ENCODE measurements at regions not wholly inside any gene's neighbourhood (a gene's known extent, or its start where the extent isn't known, plus 50 kb on each side); places are given as distances from the start of the nearest gene placed in this dataset.

DNA sequence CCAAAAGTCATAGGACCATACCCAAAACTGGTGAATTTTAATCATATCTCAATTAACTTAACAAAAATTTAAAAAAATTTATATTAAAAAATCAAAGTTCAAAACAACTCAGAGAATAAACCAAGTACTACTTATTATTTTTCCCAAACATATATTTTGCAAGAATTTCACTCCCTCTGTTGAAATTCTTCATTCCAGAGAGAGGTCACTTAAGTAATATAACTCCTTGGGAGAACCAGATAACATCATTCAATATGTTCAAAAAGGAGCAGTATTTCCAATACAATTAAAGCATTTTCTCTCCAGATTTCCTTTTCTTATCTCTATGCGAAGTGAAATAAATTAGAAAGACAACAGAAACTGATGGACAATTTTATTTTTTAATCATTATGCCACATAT lies 165.9 kb upstream of the RND3 start:
- no peak for DNase-seq

DNA sequence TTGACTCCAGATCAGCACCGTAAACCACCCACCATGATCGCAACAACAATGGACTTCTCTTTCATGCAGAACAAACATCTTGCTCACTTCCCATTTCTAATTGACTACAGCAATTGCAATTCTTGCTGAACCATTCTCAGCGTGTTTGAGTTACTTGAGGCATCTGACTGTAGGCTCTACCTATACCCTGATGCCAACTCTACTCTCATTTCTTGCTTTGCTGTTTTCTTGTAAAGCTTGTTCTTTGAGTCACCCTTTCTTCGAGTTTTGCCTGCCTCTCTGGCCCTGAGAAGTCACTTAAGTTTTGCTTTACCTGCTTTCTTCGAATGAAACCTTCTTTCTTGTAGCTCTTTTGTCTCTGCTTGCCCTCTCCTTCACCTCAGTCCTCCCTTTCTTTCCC lies 160.5 kb upstream of the RND3 start:
- DNase-seq = no peak

DNA sequence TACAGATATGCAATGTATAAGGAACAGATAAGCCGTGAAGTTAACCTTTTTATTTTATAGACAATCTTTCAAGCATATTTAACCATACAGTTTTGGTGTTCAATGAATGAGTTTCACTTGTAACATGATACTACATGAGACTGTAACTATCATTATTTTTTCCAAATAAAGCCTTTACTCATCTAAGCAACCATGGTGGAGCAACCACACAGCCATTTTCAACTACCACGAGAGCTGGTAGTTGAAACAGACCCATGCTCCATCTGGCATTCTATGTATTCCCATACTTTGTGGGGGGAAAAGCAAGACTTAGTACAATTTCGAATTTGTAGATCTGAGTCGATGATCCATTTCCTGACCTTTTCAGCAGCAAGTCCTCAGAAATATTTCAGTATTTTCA lies 159.3 kb upstream of the RND3 start:
- DNase-seq = peak; percentile 12

DNA sequence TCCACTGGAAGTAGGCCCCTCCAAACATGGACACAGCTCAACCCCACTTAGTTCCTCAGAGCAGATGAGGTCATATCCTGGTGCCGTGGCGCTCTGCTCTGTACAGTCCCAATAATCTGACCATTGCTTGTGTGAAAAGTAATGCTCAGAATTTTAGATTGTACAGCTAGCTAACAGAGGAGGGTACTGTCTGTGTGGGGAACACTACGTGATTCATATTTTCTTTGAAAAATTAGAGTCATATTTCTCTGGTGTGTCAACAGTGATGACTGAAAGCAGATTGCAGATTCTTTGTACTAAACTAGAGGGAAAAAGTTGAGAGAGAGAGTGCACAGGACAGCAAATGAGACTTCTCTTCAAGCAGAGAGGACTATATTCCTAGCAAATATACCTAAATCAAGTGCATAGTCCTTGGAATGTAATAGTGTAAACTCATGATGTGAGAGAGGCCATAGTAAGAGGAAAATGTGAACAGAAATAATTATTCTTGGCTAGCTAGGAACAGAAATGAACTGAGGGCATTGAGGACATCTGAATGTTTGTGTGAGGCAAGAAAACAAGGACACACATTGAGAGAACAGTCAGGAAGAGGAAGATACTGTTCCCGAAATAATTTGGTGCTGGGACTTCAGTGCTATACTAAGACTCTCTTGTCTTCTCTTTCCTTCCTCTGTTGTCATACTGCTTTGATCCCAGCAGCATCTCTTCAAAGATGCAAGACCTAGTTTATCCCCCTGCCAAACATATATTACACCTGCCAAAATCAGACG lies 157.0 kb upstream of the RND3 start:
- peak; percentile 93 for DNase-seq

DNA sequence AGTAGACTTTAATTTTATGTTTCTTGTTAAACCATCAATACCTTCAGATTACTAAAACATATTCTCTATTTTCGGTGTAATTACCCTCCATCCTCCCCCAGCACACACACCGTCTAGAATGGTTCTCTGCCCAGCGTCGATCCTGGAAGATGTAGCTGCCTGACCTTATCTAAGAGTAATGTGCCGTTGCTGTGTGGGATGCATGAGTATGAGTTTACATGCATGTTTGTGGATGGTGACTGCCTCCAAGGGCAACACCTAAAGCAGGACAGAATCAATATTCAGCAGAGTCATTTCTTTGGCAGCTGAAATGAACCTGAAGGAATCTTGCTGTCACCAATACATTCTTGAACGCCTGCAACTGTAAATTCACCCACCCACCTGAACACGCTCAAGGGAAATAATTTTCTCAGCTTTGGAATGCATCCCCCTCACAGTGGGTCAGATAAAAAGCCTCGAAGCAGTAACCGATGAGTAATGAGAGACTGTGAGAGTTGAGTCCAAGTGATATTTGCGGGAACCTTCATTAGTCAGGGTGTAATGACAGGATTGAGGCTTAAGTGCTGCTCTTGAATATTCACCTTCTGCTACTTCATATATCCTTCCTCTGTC lies 155.8 kb upstream of the RND3 start:
- DNase-seq = no peak

DNA sequence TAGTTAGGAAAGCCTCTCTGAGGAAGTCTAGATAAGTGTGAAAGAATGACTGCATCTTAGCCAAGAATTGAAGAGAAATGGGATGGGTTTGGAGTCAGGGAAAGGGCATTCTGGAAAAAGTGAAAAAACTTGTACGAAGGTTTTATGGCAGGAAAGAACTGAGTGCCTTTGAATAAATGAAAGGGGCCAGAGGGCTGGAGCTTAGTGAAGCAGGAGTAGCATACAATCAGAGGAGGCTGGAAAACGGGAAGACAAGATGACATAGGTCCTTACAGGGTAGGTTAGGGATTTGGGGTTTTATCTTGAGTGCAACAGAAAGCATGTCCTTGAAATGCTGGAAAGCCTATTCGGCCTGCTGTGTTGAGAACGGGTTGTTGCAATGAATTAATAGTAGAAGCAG lies 152.6 kb upstream of the RND3 start:
- DNase-seq = no peak

DNA sequence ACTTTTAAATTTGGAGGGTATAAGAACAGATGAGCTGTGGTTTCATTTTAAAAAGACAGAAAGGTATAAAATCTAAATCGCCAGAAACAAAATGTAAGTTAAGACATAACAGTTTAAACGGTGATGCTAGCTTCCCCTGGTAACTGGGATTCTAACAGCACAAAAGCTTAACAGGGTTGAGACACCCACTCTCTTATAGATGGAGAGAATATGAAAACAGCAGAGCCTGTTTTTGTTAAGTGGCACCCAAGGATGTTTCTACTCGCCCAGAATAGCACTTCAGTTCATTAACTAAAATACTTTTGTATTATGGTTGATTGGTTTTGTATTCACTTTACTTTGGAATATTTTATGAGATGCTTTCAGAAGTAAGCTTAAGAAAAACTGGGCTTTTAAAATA lies 151.9 kb upstream of the RND3 start:
- DNase-seq = no peak

DNA sequence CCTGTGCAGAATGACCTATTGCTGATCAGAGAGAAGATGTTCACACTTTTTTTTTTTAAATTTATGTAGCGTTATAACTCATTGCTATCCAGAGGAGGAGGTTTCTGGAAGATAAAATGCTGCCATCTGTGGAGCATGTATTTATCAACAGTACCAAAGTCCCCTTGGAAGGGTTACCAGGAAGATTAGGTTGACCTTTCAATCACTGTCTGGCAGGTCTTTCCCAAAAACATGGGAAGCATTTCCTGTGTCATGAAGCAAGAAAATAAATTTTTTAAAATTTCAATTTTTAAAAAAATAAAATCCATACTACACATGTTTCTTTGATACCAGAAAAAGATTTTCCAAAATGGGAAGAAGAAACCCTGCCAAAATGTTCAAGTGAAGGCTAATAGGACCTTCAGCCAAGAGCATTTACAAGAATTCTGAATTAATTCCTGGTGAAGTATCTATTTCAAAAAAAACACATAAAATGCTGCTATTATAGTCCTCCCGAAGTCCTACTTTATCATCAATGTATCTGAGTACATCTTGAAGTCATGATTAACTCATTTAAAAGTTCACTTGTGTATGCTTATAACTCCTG lies 143.9 kb upstream of the RND3 start:
- DNase-seq = no peak

DNA sequence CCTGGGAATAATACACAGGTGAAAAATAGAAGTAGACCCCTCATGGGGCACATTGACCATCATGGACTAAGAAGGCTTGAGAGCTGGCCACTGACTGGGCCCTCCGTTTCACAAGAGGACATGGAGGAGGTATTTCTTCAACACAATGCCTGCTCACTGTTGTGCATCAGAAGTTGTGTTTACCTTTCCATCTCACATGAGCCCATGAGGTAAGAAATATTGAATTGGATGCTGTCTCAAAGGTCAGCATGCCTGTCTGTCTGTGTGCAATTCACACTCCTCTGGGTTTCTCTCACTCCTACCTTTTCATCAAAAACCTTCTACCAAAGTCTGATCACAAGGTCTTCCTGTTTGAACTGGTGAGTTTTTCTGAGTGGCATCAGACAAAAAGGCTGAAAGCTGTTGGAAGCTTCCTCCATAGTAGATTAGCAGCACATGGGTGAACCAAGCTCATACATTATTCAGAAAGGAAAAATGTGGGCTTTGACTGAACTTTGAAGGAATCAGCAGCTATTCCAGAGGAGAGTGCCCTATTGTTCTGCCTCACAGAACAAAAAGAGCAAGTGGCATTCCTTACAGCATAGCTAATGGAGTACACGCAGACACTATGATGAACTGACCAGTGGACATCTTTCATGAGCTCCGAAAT lies 143.2 kb upstream of the RND3 start:
- DNase-seq = peak; percentile 57

DNA sequence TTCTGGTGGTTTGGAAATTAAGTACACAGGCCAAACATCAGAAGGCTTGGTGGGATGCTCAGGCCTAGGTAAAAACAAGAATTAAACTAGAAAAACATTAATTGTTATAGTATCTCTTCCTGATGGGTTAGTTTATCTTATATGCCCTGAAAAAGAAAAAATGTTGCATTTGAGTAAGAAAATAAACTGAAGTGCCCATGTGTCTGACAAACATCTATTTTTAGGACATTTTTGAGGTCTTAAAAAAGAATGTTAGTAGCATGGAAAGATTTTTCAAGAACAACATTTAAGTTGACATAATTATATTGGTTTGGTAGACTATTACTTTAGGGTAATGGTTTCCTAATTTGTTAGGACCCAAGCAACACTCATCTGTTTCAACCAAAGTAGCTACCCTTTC lies 140.1 kb upstream of the RND3 start:
- peak; percentile 49 for DNase-seq

DNA sequence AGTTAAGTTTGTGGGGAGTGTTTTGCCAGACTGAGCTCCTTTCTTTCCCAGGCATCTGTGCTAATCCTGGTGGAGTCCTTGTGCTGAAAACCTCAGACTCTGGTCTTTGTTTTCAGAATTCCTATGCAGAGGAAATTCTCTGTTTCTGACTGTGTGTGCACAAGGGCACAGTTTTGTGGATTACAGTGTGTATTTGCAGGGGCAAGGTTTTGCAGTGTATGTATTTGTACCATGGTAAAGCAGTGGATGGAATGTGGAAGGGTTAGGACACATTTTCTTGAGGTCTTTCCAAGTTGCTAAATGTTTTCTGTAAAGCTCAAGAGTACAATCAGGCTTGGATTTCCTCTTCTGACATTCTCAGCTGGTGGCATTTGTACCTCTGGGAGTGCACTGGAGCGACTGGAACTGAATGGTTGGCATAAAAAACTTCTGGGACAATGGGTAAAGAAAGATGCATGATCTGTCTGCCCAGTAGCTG lies 139.5 kb upstream of the RND3 start:
- peak; percentile 70 for DNase-seq

DNA sequence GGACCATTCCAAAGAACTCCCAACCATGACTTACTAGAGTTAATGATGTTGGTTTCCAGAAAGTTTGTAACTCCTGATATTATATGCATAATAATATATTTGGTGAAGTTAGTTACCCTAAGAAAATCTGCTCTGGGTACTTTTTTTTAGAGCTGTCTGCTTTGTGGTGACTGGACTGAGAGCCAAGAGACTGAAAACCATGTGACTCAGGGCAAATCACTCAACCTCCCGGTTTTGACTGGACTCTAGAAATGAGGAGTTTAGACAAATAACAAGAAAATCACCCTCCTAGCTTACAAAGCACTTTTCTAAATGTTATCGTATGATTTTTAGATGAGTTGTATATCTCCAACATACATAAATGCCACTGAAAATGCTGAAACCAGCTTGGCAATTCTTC lies 138.3 kb upstream of the RND3 start:
- no peak for DNase-seq

DNA sequence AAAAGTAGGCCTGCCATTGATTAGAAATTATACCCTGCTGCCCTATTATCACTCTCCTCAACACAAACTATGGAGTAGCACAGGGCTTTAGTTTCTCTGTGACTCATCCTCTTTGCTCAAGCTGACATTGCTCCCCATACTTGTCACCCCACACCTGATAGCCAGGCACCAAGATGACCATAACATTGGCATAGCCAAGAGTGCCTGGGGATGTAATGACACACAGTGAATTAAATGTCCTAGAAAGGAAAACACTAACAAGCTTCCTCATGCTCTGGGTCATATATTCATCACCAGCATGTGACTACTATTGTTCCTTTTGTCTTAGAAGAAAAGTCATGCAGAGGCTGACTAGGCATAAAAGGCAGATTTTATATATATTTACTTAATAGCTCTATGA lies 137.8 kb upstream of the RND3 start:
- DNase-seq = no peak

DNA sequence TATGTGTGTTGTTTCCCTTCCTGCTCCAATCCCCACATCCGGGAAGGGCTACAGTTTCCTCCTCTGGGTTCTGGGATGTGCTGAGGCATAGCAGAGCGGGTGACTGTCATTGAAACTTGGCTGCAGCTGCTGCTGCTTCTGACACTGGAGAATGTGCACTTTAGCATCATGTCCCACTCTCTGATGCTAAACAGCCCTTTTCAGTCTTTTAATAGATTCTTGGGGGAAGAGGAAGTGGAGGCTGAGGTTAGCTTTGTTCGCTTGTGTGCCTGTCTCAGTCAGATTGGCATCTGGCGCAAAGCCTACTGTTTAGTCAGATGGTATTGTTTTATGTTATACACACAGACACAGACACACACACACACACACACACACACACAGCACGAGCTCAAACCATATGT lies 136.5 kb upstream of the RND3 start:
- DNase-seq = peak; percentile 82

DNA sequence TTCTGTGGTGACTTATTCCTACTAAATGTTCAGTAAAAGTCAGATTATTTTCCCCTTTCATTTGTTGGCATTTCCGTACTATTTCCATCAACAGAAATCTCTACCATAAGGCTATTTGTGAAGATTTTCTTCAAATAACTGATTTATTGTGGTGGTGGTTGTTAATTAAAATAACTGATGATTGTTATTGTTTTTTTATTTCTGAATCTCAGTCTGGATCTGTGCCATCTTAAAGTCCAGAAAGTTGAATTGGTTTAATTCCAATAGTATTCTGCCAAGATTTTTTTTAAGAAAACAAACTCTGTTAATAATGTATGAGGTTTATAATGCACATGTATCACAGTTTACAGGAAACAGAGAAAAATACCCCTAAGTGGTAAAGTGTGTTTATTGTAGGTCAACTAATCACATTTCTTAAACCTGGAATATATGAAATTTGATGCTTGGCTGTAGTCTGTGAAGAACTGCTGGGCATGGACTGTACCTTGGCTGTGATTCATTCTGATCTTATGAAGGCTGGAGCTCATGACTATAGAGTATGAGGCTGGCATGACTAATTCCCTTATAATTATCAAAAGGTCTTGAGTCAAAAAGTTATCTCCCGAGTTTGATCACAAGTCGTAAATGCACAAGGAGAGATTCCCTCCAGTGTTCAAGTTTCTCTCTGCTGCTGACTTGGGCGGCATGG lies 134.2 kb upstream of the RND3 start:
- DNase-seq = peak; percentile 60

DNA sequence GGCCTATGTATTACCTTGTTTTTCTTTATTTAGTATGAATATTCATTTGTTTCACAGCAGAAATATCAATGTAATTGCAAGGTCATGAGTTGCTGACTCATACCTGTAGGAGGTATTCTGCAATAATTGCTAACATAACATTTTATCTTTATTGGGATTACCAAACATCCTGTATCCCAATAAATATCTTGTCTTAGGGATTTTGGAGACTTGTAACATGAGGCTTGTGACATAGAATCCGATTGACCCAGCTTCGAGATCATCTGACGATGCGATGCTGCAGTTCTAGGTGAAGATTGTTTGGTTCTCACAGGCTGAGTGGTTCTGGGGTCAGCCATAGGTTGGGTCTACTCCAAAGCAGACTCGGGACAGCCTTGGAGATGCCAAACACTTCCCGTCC lies 133.4 kb upstream of the RND3 start:
- DNase-seq = no peak

DNA sequence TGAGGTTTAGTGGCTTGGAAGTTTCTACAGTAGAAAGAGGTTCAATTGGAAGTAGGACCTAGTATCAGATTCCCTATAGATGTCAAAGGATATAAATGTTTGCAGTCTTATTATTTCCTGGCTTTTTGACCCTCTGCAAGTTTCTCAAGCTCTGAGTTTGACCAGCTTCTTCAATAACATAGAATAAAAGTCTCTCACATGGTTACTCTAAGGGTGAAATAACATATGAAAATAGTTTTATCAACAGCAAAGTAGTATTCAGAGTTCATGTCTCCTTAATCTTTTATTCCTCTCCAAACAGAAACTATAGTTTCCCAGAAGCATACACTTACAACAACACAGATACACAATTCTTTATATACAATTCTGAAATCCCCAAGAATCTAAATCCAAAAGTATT lies 132.9 kb upstream of the RND3 start:
- no peak for DNase-seq

DNA sequence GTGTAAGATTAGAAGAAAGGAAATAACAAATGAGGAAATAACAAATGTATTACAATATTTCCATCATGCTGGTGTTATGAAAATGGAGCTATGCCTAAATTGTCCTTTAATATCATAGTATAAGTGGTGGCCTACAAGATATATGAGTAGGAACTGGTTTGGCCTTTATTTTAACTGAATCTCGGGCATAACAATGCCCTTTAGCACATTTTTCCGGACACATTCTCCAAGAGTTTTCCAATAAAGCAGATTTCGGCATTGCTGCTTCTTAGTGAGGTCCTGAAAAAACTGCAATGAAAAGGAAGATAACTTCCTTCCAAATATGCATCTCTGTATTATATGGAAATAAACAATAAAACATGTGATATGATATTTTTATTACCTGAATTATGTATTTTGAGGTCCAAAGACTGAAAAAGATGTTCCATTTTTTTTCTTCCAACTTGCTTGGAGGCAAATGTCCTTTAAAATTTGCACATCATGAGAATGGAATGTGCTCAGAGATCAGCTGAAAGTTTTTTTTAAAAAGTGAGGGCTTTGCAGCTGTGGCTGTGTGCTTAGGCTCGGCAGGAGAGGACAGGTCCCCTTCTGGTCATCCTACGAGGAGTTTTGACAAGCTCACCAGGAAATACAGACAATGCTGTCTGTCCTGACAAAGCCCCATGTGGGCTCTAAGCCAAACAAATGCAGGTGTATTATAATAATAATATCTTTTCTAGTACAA lies 132.3 kb upstream of the RND3 start:
- peak; percentile 72 for DNase-seq

DNA sequence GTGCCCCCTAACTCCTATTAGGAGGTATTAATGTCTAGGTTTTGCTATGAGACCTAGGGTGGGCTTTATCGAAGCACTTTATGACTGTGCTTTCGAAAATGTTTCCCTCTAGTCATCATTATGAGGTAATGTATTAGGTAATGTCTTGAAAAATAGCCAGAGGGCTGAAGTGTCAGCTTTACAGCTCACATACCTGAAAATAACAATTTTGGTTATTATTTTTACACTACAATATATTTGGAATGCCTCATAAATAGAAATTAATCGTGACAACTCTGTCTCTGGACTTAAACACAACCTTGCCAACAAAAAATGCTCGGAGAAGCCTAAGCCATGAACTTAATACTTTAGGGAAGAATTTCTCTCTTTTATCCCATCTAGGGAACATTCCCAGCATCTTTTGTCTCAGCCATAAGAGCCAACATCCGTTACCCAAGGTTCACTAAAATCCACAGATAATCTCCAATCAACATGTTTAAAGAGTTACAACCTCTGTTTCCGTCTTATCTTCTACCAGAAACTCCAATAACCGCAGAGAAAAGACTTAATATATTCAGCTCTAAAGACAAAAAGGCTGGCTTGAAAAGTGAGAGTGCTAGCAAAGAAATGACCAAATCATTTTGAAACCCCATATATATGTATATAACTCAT lies 130.9 kb upstream of the RND3 start:
- DNase-seq = no peak

DNA sequence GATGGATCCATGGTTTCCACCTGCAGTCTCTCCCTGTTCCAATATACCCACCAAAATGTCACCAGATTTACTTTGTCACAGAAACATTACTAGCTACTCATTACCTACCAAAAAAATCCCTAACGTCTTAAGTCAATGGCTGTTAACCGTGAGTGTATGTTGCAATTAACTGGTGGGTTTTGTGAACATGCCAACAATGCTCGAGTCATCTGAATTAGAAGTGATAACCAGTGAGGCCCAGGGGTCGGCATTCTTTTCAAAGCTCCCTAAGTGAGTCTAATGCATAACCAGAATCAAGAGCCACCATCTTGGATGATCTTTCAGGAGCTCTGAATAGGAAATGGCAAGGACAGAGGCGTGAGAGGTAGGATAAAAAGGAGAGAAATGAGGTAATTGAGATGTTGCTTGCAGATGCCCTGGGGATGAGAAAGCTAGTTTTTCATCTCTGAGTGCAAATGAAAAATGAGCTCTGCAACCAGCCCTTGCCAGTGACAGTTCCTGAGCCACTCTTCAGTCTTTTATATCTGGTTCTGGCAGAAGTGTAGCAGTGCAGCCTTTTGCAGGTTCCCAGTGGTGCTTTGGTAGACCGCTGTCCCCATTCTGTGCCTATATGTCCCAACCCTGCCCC lies 130.0 kb upstream of the RND3 start:
- DNase-seq = no peak

Data from fibroblast of skin of scalp (primary cell).